ENCODE measurements at regions not wholly inside any gene's neighbourhood (a gene's known extent, or its start where the extent isn't known, plus 50 kb on each side); places are given as distances from the start of the nearest gene placed in this dataset.

DNA sequence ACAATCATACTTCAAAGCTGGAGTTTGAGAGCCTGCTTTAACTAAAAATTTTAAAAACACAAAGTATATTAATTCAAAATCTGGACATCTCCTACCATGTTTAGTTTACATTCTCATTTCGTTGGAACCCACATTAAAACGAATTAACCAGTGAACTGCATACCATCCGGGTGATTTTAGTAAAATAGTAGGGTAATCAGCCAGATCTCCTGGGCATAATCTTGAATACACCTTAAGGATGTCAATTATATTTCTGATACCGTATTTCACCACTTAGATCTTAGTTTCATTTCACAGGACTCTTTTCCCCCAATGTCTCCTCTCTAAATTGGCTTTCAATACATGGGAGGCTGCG is 175.6 kb upstream of the PFKP start (continued):
- TF ChIP-seq GTF2I (CRISPR knock-in tag; conservative IDR thresholded peaks at IDR 0.05) = no peak
- TF ChIP-seq, protein P1, sequence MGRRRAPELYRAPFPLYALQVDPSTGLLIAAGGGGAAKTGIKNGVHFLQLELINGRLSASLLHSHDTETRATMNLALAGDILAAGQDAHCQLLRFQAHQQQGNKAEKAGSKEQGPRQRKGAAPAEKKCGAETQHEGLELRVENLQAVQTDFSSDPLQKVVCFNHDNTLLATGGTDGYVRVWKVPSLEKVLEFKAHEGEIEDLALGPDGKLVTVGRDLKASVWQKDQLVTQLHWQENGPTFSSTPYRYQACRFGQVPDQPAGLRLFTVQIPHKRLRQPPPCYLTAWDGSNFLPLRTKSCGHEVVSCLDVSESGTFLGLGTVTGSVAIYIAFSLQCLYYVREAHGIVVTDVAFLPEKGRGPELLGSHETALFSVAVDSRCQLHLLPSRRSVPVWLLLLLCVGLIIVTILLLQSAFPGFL (CRISPR knock-in tag; IDR thresholded peaks at IDR 0.05; ENCODE audit: borderline replicate concordance) = no peak
- TF ChIP-seq, protein P2, sequence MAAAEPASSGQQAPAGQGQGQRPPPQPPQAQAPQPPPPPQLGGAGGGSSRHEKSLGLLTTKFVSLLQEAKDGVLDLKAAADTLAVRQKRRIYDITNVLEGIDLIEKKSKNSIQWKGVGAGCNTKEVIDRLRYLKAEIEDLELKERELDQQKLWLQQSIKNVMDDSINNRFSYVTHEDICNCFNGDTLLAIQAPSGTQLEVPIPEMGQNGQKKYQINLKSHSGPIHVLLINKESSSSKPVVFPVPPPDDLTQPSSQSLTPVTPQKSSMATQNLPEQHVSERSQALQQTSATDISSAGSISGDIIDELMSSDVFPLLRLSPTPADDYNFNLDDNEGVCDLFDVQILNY (CRISPR knock-in tag; IDR thresholded peaks at IDR 0.05) = no peak
- TF ChIP-seq, protein P3, sequence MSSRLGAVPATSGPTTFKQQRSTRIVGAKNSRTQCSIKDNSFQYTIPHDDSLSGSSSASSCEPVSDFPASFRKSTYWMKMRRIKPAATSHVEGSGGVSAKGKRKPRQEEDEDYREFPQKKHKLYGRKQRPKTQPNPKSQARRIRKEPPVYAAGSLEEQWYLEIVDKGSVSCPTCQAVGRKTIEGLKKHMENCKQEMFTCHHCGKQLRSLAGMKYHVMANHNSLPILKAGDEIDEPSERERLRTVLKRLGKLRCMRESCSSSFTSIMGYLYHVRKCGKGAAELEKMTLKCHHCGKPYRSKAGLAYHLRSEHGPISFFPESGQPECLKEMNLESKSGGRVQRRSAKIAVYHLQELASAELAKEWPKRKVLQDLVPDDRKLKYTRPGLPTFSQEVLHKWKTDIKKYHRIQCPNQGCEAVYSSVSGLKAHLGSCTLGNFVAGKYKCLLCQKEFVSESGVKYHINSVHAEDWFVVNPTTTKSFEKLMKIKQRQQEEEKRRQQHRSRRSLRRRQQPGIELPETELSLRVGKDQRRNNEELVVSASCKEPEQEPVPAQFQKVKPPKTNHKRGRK (CRISPR knock-in tag; IDR thresholded peaks at IDR 0.05; ENCODE audit: borderline replicate concordance) = no peak
- no peak for TF ChIP-seq FOXJ3 (CRISPR knock-in tag; IDR thresholded peaks at IDR 0.05; ENCODE audit: borderline replicate concordance)

DNA sequence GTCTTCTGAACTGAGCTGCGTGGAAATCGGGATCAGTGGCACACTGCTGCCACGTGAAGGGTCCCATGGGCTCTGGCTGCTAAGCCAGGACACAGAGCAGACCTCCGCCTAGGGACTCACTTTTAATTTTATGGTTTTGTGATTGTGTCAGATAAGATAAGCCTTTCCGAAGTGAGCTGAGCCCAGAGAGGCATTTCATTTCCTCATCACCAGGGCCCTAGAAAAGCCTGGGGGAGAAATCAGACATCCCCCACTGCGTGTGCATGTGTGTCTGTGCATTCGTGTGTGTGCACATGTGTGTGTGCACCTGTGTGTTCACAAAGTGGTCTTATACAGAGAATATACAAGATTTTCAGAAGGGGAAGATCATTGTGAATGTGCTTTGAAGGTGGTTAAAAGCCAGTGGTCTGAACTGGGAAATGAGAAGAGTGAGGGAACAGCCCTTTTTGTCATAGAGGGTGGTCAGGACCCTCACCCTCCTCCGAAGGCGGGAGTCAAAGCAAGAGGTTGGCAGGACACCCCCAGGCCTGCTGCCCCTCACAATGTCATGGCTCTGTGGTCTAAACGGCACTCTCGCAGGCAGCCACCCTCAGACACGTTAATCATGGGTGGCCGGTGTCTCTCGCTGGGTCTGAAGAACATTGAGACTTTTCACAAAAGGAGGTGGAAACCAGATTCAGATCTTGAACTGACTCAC is 176.1 kb upstream of the PFKP start:
- Mint-ChIP-seq H3K4me1 (no peaks in the 10 kb centered on the region; the same call in 1 of the 2 replicates), H3K4me3 (no peak overlapping the region), H3K36me3 (no peaks in the 10 kb centered on the region), H3K27ac (no peak overlapping the region), H3K27me3 (ENCODE audit: low read depth) (no peaks in the 10 kb centered on the region), H3K9me3 (peaks cover 7% of the 10 kb centered on the region)
- DNase-seq (ENCODE audit: low spot score) (no peak), ATAC-seq (no peak)
- ChIA-PET POLR2A (no interaction called here), CTCF (no interaction called here)
- no peak for TF ChIP-seq KAT7 (CRISPR knock-in tag; IDR thresholded peaks at IDR 0.05; ENCODE audit: borderline replicate concordance)
- no peak for TF ChIP-seq NFATC4 (CRISPR knock-in tag; IDR thresholded peaks at IDR 0.05)
- TF ChIP-seq RORB (CRISPR knock-in tag; IDR thresholded peaks at IDR 0.05) = no peak
- TF ChIP-seq, protein P4, sequence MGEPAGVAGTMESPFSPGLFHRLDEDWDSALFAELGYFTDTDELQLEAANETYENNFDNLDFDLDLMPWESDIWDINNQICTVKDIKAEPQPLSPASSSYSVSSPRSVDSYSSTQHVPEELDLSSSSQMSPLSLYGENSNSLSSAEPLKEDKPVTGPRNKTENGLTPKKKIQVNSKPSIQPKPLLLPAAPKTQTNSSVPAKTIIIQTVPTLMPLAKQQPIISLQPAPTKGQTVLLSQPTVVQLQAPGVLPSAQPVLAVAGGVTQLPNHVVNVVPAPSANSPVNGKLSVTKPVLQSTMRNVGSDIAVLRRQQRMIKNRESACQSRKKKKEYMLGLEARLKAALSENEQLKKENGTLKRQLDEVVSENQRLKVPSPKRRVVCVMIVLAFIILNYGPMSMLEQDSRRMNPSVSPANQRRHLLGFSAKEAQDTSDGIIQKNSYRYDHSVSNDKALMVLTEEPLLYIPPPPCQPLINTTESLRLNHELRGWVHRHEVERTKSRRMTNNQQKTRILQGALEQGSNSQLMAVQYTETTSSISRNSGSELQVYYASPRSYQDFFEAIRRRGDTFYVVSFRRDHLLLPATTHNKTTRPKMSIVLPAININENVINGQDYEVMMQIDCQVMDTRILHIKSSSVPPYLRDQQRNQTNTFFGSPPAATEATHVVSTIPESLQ (CRISPR knock-in tag; IDR thresholded peaks at IDR 0.05) = no peak
- TF ChIP-seq, protein P5, sequence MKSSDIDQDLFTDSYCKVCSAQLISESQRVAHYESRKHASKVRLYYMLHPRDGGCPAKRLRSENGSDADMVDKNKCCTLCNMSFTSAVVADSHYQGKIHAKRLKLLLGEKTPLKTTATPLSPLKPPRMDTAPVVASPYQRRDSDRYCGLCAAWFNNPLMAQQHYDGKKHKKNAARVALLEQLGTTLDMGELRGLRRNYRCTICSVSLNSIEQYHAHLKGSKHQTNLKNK (CRISPR knock-in tag; IDR thresholded peaks at IDR 0.05) = no peak
- TF ChIP-seq, protein P6, sequence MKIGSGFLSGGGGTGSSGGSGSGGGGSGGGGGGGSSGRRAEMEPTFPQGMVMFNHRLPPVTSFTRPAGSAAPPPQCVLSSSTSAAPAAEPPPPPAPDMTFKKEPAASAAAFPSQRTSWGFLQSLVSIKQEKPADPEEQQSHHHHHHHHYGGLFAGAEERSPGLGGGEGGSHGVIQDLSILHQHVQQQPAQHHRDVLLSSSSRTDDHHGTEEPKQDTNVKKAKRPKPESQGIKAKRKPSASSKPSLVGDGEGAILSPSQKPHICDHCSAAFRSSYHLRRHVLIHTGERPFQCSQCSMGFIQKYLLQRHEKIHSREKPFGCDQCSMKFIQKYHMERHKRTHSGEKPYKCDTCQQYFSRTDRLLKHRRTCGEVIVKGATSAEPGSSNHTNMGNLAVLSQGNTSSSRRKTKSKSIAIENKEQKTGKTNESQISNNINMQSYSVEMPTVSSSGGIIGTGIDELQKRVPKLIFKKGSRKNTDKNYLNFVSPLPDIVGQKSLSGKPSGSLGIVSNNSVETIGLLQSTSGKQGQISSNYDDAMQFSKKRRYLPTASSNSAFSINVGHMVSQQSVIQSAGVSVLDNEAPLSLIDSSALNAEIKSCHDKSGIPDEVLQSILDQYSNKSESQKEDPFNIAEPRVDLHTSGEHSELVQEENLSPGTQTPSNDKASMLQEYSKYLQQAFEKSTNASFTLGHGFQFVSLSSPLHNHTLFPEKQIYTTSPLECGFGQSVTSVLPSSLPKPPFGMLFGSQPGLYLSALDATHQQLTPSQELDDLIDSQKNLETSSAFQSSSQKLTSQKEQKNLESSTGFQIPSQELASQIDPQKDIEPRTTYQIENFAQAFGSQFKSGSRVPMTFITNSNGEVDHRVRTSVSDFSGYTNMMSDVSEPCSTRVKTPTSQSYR (CRISPR knock-in tag; IDR thresholded peaks at IDR 0.05) = no peak
- TF ChIP-seq, protein P7, sequence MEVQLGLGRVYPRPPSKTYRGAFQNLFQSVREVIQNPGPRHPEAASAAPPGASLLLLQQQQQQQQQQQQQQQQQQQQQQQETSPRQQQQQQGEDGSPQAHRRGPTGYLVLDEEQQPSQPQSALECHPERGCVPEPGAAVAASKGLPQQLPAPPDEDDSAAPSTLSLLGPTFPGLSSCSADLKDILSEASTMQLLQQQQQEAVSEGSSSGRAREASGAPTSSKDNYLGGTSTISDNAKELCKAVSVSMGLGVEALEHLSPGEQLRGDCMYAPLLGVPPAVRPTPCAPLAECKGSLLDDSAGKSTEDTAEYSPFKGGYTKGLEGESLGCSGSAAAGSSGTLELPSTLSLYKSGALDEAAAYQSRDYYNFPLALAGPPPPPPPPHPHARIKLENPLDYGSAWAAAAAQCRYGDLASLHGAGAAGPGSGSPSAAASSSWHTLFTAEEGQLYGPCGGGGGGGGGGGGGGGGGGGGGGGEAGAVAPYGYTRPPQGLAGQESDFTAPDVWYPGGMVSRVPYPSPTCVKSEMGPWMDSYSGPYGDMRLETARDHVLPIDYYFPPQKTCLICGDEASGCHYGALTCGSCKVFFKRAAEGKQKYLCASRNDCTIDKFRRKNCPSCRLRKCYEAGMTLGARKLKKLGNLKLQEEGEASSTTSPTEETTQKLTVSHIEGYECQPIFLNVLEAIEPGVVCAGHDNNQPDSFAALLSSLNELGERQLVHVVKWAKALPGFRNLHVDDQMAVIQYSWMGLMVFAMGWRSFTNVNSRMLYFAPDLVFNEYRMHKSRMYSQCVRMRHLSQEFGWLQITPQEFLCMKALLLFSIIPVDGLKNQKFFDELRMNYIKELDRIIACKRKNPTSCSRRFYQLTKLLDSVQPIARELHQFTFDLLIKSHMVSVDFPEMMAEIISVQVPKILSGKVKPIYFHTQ (CRISPR knock-in tag; IDR thresholded peaks at IDR 0.05) = no peak
- TF ChIP-seq IRF2 (CRISPR knock-in tag; IDR thresholded peaks at IDR 0.05; ENCODE audit: borderline replicate concordance, low read depth) = no peak
- TF ChIP-seq ESRRA (CRISPR knock-in tag; IDR thresholded peaks at IDR 0.05; ENCODE audit: borderline replicate concordance) = no peak
- TF ChIP-seq, protein P8, sequence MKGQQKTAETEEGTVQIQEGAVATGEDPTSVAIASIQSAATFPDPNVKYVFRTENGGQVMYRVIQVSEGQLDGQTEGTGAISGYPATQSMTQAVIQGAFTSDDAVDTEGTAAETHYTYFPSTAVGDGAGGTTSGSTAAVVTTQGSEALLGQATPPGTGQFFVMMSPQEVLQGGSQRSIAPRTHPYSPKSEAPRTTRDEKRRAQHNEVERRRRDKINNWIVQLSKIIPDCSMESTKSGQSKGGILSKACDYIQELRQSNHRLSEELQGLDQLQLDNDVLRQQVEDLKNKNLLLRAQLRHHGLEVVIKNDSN (CRISPR knock-in tag; IDR thresholded peaks at IDR 0.05) = no peak
- no peak for TF ChIP-seq NFE2L1 (CRISPR knock-in tag; IDR thresholded peaks at IDR 0.05)
- no peak for TF ChIP-seq JAZF1 (CRISPR knock-in tag; IDR thresholded peaks at IDR 0.05)
- TF ChIP-seq MXD4 (CRISPR knock-in tag; IDR thresholded peaks at IDR 0.05; ENCODE audit: borderline replicate concordance) = no peak
- TF ChIP-seq, protein P9, sequence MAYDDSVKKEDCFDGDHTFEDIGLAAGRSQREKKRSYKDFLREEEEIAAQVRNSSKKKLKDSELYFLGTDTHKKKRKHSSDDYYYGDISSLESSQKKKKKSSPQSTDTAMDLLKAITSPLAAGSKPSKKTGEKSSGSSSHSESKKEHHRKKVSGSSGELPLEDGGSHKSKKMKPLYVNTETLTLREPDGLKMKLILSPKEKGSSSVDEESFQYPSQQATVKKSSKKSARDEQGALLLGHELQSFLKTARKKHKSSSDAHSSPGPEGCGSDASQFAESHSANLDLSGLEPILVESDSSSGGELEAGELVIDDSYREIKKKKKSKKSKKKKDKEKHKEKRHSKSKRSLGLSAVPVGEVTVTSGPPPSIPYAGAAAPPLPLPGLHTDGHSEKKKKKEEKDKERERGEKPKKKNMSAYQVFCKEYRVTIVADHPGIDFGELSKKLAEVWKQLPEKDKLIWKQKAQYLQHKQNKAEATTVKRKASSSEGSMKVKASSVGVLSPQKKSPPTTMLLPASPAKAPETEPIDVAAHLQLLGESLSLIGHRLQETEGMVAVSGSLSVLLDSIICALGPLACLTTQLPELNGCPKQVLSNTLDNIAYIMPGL (CRISPR knock-in tag; IDR thresholded peaks at IDR 0.05) = no peak
- TF ChIP-seq, protein P10, sequence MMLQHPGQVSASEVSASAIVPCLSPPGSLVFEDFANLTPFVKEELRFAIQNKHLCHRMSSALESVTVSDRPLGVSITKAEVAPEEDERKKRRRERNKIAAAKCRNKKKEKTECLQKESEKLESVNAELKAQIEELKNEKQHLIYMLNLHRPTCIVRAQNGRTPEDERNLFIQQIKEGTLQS (CRISPR knock-in tag; conservative IDR thresholded peaks at IDR 0.05) = no peak
- no peak for TF ChIP-seq GABPB1 (CRISPR knock-in tag; IDR thresholded peaks at IDR 0.05)
